ENCODE measurements at regions not wholly inside any gene's neighbourhood (a gene's known extent, or its start where the extent isn't known, plus 50 kb on each side); places are given as distances from the start of the nearest gene placed in this dataset.

- Histone ChIP-seq H4K20me1 (ENCODE audit: insufficient read depth, low read length) (no peaks in the 10 kb centered on the region), H3K4me1 (ENCODE audit: control insufficient read depth, insufficient read depth, low read length) (no peaks in the 10 kb centered on the region), H2BK15ac (ENCODE audit: low read depth, low read length) (no peak overlapping the region), H3K9ac (ENCODE audit: low read depth, low read length) (no peak overlapping the region), H3K27me3 (ENCODE audit: control insufficient read depth, insufficient read depth, low read length) (no peaks in the 10 kb centered on the region), H3K4me3 (ENCODE audit: insufficient read depth, low read depth, low read length) (no peak overlapping the region), H3K56ac (ENCODE audit: extremely low read depth, insufficient read depth, low read length) (no peak overlapping the region), H3K27ac (ENCODE audit: insufficient read depth, low read length) (no peak overlapping the region), H4K8ac (ENCODE audit: low read depth in 2 of 2, low read length in 2 of 2) (no peak overlapping the region), H4K91ac (ENCODE audit: insufficient read depth, low read depth, low read length) (no peak overlapping the region), H2AK9ac (replicated peaks; ENCODE audit: low read depth, low read length, poor library complexity) (no peak overlapping the region), H3K79me1 (ENCODE audit: low read depth in 1 of 2, low read length in 2 of 2) (no peaks in the 10 kb centered on the region), H3K4me2 (ENCODE audit: low read depth, low read length) (no peak overlapping the region), H3K14ac (replicated peaks; ENCODE audit: low read depth, low read length) (no peak overlapping the region), H3K4ac (ENCODE audit: low read depth, low read length) (no peak overlapping the region), H2AFZ (replicated peaks; ENCODE audit: low read length, poor library complexity) (no peak overlapping the region), H2BK20ac (ENCODE audit: low read depth, low read length) (no peak overlapping the region), H2AK5ac (ENCODE audit: low read depth, low read length) (no peak overlapping the region), H3K23ac (ENCODE audit: low read depth, low read length) (no peak overlapping the region), H2BK5ac (ENCODE audit: low read depth, low read length, poor library complexity, severe bottlenecking) (no peak overlapping the region), H3K36me3 (ENCODE audit: control insufficient read depth, insufficient read depth, low read length) (no peaks in the 10 kb centered on the region), H3K9me3 (ENCODE audit: control insufficient read depth, insufficient read depth, low read length) (no peaks in the 10 kb centered on the region), H4K5ac (ENCODE audit: low read depth, low read length) (no peak overlapping the region), H3K9me1 (ENCODE audit: insufficient read depth, low read length) (no peaks in the 10 kb centered on the region), H2BK120ac (ENCODE audit: low read depth, low read length) (no peak overlapping the region), H3K18ac (ENCODE audit: low read depth, low read length) (no peak overlapping the region)
- TF ChIP-seq BHLHE40 (IDR thresholded peaks at IDR 0.05; ENCODE audit: low read depth, low read length) (no peak), MAZ (IDR thresholded peaks at IDR 0.05; ENCODE audit: borderline replicate concordance, low read depth, low read length) (no peak), CEBPB (IDR thresholded peaks at IDR 0.05; ENCODE audit: low read depth, low read length) (no peak), RAD21 (IDR thresholded peaks at IDR 0.05; ENCODE audit: low read length) (no peak), SMC3 (IDR thresholded peaks at IDR 0.05; ENCODE audit: low read depth, low read length) (no peak), CHD1 (IDR thresholded peaks at IDR 0.05; ENCODE audit: low read depth, low read length) (no peak), RFX5 (IDR thresholded peaks at IDR 0.05; ENCODE audit: low read depth, low read length) (no peak), FOS (IDR thresholded peaks at IDR 0.05; ENCODE audit: low read depth, low read length) (no peak), MAFK (IDR thresholded peaks at IDR 0.05; ENCODE audit: low read depth, low read length) (no peak), NFE2L2 (IDR thresholded peaks at IDR 0.05; ENCODE audit: low read depth, low read length) (no peak), RCOR1 (IDR thresholded peaks at IDR 0.05; ENCODE audit: insufficient replicate concordance, low read length) (no peak), POLR2A (IDR thresholded peaks at IDR 0.05; ENCODE audit: low read depth, low read length) (no peak), MXI1 (IDR thresholded peaks at IDR 0.05; ENCODE audit: borderline replicate concordance, low read depth, low read length) (no peak)
- TF ChIP-seq, protein P1, sequence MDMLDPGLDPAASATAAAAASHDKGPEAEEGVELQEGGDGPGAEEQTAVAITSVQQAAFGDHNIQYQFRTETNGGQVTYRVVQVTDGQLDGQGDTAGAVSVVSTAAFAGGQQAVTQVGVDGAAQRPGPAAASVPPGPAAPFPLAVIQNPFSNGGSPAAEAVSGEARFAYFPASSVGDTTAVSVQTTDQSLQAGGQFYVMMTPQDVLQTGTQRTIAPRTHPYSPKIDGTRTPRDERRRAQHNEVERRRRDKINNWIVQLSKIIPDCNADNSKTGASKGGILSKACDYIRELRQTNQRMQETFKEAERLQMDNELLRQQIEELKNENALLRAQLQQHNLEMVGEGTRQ (IDR thresholded peaks at IDR 0.05; ENCODE audit: low read depth, low read length): no peak
- TF ChIP-seq, protein P2, sequence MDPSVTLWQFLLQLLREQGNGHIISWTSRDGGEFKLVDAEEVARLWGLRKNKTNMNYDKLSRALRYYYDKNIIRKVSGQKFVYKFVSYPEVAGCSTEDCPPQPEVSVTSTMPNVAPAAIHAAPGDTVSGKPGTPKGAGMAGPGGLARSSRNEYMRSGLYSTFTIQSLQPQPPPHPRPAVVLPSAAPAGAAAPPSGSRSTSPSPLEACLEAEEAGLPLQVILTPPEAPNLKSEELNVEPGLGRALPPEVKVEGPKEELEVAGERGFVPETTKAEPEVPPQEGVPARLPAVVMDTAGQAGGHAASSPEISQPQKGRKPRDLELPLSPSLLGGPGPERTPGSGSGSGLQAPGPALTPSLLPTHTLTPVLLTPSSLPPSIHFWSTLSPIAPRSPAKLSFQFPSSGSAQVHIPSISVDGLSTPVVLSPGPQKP (IDR thresholded peaks at IDR 0.05; ENCODE audit: borderline replicate concordance, low read depth, low read length): no peak
- TF ChIP-seq, protein P3, sequence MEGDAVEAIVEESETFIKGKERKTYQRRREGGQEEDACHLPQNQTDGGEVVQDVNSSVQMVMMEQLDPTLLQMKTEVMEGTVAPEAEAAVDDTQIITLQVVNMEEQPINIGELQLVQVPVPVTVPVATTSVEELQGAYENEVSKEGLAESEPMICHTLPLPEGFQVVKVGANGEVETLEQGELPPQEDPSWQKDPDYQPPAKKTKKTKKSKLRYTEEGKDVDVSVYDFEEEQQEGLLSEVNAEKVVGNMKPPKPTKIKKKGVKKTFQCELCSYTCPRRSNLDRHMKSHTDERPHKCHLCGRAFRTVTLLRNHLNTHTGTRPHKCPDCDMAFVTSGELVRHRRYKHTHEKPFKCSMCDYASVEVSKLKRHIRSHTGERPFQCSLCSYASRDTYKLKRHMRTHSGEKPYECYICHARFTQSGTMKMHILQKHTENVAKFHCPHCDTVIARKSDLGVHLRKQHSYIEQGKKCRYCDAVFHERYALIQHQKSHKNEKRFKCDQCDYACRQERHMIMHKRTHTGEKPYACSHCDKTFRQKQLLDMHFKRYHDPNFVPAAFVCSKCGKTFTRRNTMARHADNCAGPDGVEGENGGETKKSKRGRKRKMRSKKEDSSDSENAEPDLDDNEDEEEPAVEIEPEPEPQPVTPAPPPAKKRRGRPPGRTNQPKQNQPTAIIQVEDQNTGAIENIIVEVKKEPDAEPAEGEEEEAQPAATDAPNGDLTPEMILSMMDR (conservative IDR thresholded peaks at IDR 0.05; ENCODE audit: low read depth, low read length): no peak
- in situ Hi-C loops (cut with MboI; ENCODE audit: low sequenced_read_pairs): loop anchor here (25.0 kb wide), 1 partner anchor 103 kb away; no protein-coding TSS in a partner anchor
- intact Hi-C loops (cut with micrococcal nuclease): no loop called here
- ChIA-PET POLR2A (ENCODE audit: unreplicated experiment) (no interaction called here), CTCF (no interaction called here)
- ATAC-seq (ENCODE audit: low read depth) (no peak), DNase-seq (no peak)
- BruUV-seq (replicated peaks): no TSS peak
- no CpG with 5 or more reads among the region's 1 CpG for WGBS, 2 experiments (ENCODE audit: extremely low coverage in 2 of 2, insufficient read length in 1 of 2)
- dilution Hi-C loops (cut with HindIII; ENCODE audit: low sequenced_read_pairs, unreplicated experiment): no loop called here
These were observed 80.6 kb upstream of the TBX22 start for GRCh38 chrX:79933938-79934337.
